K562 (cell line): ENCODE measurements at regions not wholly inside any gene's neighbourhood (a gene's known extent, or its start where the extent isn't known, plus 50 kb on each side); places are given as distances from the start of the nearest gene placed in this dataset.
A peak's percentile ranks its signal among the peaks of the same experiment; 100 is the strongest.

Experiments used
- BCLAF1 ChIP-seq, 2 experiments: fragments of 450-650 bp in 1 of 2; IDR thresholded peaks; 2 replicates each; pipeline ENCODE4 v1.6.1; 2011 to 2017; ENCODE audit warnings: low read depth in 2 of 2, antibody characterized with exemption in 1 of 2, borderline replicate concordance in 1 of 2, low read length in 1 of 2, mild to moderate bottlenecking in 1 of 2, mixed read lengths in 1 of 2; ENCODE audit not compliant: control insufficient read depth in 1 of 2
- CLOCK ChIP-seq: fragments of 250-450 bp; sonication (Bioruptor Pico); IDR thresholded peaks from 2 replicates; pipeline ENCODE4 v1.4.0; 2020; ENCODE audit warnings: mild to moderate bottlenecking, moderate library complexity, borderline replicate concordance
- FOXP4 ChIP-seq: sonication (generic); formaldehyde crosslinking; IDR thresholded peaks from 2 replicates; pipeline ENCODE4 v1.8.0; 2022; ENCODE audit warnings: mild to moderate bottlenecking, missing genetic modification reagents, borderline replicate concordance
- GATA2 ChIP-seq: sonication (generic); formaldehyde crosslinking; IDR thresholded peaks from 2 replicates; pipeline ENCODE4 v1.4.0; 2020; ENCODE audit warnings: mild to moderate bottlenecking, missing genetic modification reagents
- IRF2 ChIP-seq: sonication (generic); formaldehyde crosslinking; IDR thresholded peaks from 2 replicates; pipeline ENCODE4 v1.8.1; 2022; ENCODE audit warnings: mild to moderate bottlenecking, missing genetic modification reagents
- LEF1 ChIP-seq: fragments of 450-650 bp; IDR thresholded peaks from 2 replicates; pipeline ENCODE4 v1.6.1; 2016; ENCODE audit warnings: mild to moderate bottlenecking
- MCM7 ChIP-seq, 2 experiments: fragments of 450-650 bp; IDR thresholded peaks; 2 replicates each; pipeline ENCODE4 v1.6.1; 2016 to 2018
- MEF2A ChIP-seq: IDR thresholded peaks from 2 replicates; pipeline ENCODE4 v1.6.1; 2011; ENCODE audit warnings: low read depth, mild to moderate bottlenecking, low read length, moderate library complexity; ENCODE audit not compliant: control insufficient read depth
- POU5F1 ChIP-seq: fragments of 150-350 bp; IDR thresholded peaks from 2 replicates; pipeline ENCODE4 v1.6.1; 2014; ENCODE audit warnings: borderline replicate concordance, low read length, low read depth, mild to moderate bottlenecking; ENCODE audit not compliant: partially characterized antibody
- RFX1 ChIP-seq: fragments of 450-650 bp; IDR thresholded peaks from 2 replicates; pipeline ENCODE4 v1.6.1; 2016; ENCODE audit warnings: mild to moderate bottlenecking, moderate library complexity
- TAF9B ChIP-seq: fragments of 450-650 bp; IDR thresholded peaks from 2 replicates; pipeline ENCODE4 v1.6.1; 2018; ENCODE audit warnings: mild to moderate bottlenecking; ENCODE audit not compliant: partially characterized antibody
- TCF15 ChIP-seq: fragments of 250-450 bp; sonication (Bioruptor Pico); IDR thresholded peaks from 2 replicates; pipeline ENCODE4 v1.8.0; 2022; ENCODE audit warnings: moderate library complexity, mild to moderate bottlenecking, inconsistent platforms
- ZKSCAN8 ChIP-seq: fragments of 200-800 bp; sonication (Bioruptor generic); IDR thresholded peaks from 2 replicates; pipeline ENCODE4 v1.6.1; 2016; ENCODE audit warnings: missing genetic modification characterization, missing compliant biosample characterization
- ZNF311 ChIP-seq: fragments of 250-450 bp; sonication (Bioruptor Pico); IDR thresholded peaks from 2 replicates; pipeline ENCODE4 v1.4.0; 2020; ENCODE audit warnings: mild to moderate bottlenecking, moderate library complexity
- ZNF696 ChIP-seq: fragments of 250-450 bp; sonication (Bioruptor Pico); conservative IDR thresholded peaks from 2 replicates; pipeline ENCODE4 v1.4.0; 2020; ENCODE audit warnings: mild to moderate bottlenecking, moderate library complexity
- ZSCAN29 ChIP-seq: fragments of 450-650 bp; IDR thresholded peaks from 2 replicates; pipeline ENCODE4 v1.6.1; 2017
- TF ChIP-seq, protein P1 (sequence below): fragments of 250-450 bp; sonication (Bioruptor Pico); IDR thresholded peaks from 2 replicates; pipeline ENCODE4 v1.8.0; 2021; ENCODE audit warnings: moderate library complexity, mild to moderate bottlenecking, inconsistent platforms
- TF ChIP-seq, protein P2 (sequence below): IDR thresholded peaks from 2 replicates; pipeline ENCODE4 v1.6.1; 2011; ENCODE audit warnings: borderline replicate concordance, low read depth, mild to moderate bottlenecking, moderate library complexity, low read length; ENCODE audit not compliant: insufficient read depth, poor library complexity, severe bottlenecking

DNA sequence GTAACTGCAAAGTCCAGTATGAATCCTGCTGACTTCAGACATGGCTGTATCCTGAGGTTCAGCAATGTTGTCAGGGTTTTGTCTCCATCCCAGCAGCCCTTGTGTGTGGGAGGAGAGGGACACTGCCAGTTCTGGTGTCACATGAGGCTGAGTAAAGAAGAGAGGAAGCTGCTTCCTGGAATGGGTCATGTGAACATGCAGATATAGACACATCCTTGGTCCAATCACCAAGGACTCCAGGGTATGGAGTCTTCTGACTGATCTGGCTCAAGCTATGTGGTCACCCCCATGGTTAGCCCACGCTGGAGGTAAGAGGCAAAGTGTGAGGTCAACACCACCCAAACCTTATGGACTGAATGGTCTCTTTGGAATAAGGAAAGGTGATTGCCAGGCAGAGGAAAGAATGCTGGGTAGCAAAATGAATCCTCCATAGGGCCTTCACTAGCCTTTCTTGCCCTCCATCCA is 134.4 kb upstream of the SLC1A4 start (continued):
- TF ChIP-seq, protein P1, sequence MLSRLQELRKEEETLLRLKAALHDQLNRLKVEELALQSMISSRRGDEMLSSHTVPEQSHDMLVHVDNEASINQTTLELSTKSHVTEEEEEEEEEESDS (CRISPR knock-in tag) = no peak
- TF ChIP-seq POU5F1 (no peak), CLOCK (CRISPR knock-in tag) (0 out of 2 replicates have a peak, but pooled peaks have one; percentile 40), GATA2 (CRISPR knock-in tag) (no peak), BCLAF1 (IDR thresholded peaks at IDR 0.05; ENCODE audit: borderline replicate concordance in 1 of 2, control insufficient read depth in 1 of 2, low read depth in 2 of 2, low read length in 1 of 2) (no peak), ZKSCAN8 (peak; percentile 23; the same call in 1 of the 2 replicates), MCM7 (IDR thresholded peaks at IDR 0.05) (no peak), ZSCAN29 (no peak), FOXP4 (CRISPR knock-in tag) (no peak), ZNF696 (no peak), TAF9B (no peak), TCF15 (CRISPR knock-in tag) (no peak), MEF2A (no peak), IRF2 (CRISPR knock-in tag) (no peak), ZNF311 (CRISPR knock-in tag) (0 out of 2 replicates have a peak, but pooled peaks have one; percentile 11), LEF1 (no peak), RFX1 (no peak)
- TF ChIP-seq, protein P2, sequence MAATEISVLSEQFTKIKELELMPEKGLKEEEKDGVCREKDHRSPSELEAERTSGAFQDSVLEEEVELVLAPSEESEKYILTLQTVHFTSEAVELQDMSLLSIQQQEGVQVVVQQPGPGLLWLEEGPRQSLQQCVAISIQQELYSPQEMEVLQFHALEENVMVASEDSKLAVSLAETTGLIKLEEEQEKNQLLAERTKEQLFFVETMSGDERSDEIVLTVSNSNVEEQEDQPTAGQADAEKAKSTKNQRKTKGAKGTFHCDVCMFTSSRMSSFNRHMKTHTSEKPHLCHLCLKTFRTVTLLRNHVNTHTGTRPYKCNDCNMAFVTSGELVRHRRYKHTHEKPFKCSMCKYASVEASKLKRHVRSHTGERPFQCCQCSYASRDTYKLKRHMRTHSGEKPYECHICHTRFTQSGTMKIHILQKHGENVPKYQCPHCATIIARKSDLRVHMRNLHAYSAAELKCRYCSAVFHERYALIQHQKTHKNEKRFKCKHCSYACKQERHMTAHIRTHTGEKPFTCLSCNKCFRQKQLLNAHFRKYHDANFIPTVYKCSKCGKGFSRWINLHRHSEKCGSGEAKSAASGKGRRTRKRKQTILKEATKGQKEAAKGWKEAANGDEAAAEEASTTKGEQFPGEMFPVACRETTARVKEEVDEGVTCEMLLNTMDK = no peak
